Right lobe of liver (tissue), 6 donors: ENCODE measurements at regions not wholly inside any gene's neighbourhood (a gene's known extent, or its start where the extent isn't known, plus 50 kb on each side); places are given as distances from the start of the nearest gene placed in this dataset.

ENCODE experiments used
- ATAC-seq, 4 donors: fragments of 200-7000 bp; cut with Tn5 transposase; one replicate each; pipeline ENCODE4 v1.9.1; 2020; ENCODE audit warnings: mild to moderate bottlenecking in 4 of 4, moderate library complexity in 4 of 4
- DNase-seq, 3 donors: peaks; one replicate each; pipeline ENCODE4 v3.0.0-alpha.2; 2020
- H3K27ac ChIP-seq, 3 donors: fragments of 200-600 bp; one replicate each; pipeline ENCODE4 v1.8.0; 2022
- H3K27me3 ChIP-seq, 2 donors: fragments of 200-600 bp; one replicate each; pipeline ENCODE4 v1.8.0; 2022
- H3K36me3 ChIP-seq, 4 donors: fragments of 200-600 bp; sonication (generic) in 1 of 4; one replicate each; pipeline versions ENCODE4 v1.5.1 to v1.8.0; 2017 to 2022; ENCODE audit warnings: control low read depth in 1 of 4
- H3K4me1 ChIP-seq, 4 donors: fragments of 200-600 bp; sonication (generic) in 1 of 4; one replicate each; pipeline versions ENCODE4 v1.5.1 to v1.8.0; 2017 to 2022; ENCODE audit warnings: control low read depth in 1 of 4
- H3K4me3 ChIP-seq, 3 donors: fragments of 200-600 bp; one replicate each; pipeline ENCODE4 v1.8.0; 2022
- H3K9me3 ChIP-seq, 4 donors: fragments of 200-600 bp; sonication (generic) in 1 of 4; one replicate each; pipeline versions ENCODE4 v1.5.1 to v1.8.0; 2017 to 2022; ENCODE audit warnings: control low read depth in 1 of 4
- CTCF ChIP-seq, 4 donors: fragments of 200-600 bp in 3 of 4; fragments of 450-650 bp in 1 of 4; IDR thresholded peaks; one replicate each; pipeline versions ENCODE4 v1.5.1 to v1.8.0; 2016 to 2022; ENCODE audit warnings: antibody characterized with exemption in 4 of 4, mild to moderate bottlenecking in 2 of 4
- POLR2A ChIP-seq: fragments of 450-650 bp; IDR thresholded peaks from one replicate; pipeline ENCODE4 v1.6.1; 2017; ENCODE audit warnings: antibody characterized with exemption, mild to moderate bottlenecking
- WGBS: methylation state at CpG from one replicate; pipeline ENCODE4 v1.1.6; 2018; ENCODE audit warnings: low coverage, low lambda C conversion rate; ENCODE audit not compliant: insufficient coverage; ENCODE audit errors: missing lambda C conversion rate; 5-methylcytosine and 5-hydroxymethylcytosine counted together
- intact Hi-C, 2 donors: fragments of 100-400 bp; cut with DNase I; formaldehyde crosslinking; loops; one replicate each; pipeline versions ENCODE4 v1.11.2 to v1.14.1; 2022
- donor health status: DM: no; HTN: yes; CAD: no.
- donor health status: DM: no; HTN: no; CAD: no.
- donor health status: DM: no; HTN: no; CAD: no.
- donor health status: DM: no; HTN: yes; CAD: no.
- donor health status: DM: no; HTN: yes; CAD: no.

- no peak for TF ChIP-seq CTCF (IDR thresholded peaks at IDR 0.05)
- no peak for TF ChIP-seq POLR2A
- no peak overlapping the region for H3K4me3 ChIP-seq
- no peaks in the 10 kb centered on the region for H3K9me3 ChIP-seq
- H3K27ac ChIP-seq: no peak overlapping the region
- WGBS: 51% methylated on average over 4 of the region's 7 CpGs
- intact Hi-C loops: no loop called here
- ATAC-seq: no peak
- no peak for DNase-seq
- no peaks in the 10 kb centered on the region for H3K4me1 ChIP-seq
- no peaks in the 10 kb centered on the region for H3K36me3 ChIP-seq
- no peaks in the 10 kb centered on the region for H3K27me3 ChIP-seq
Observed at GRCh38 chr3:56884387-56884786, 82.6 kb upstream of the ARHGEF3 start.

- Histone ChIP-seq H3K27ac (no peak overlapping the region), H3K9me3 (no peaks in the 10 kb centered on the region), H3K4me1 (no peaks in the 10 kb centered on the region), H3K27me3 (no peaks in the 10 kb centered on the region), H3K4me3 (no peak overlapping the region), H3K36me3 (no peaks in the 10 kb centered on the region)
- no peak for ATAC-seq
- DNase-seq: no peak
- TF ChIP-seq CTCF (IDR thresholded peaks at IDR 0.05) (no peak), POLR2A (no peak)
- intact Hi-C loops: no loop called here
Observed at GRCh38 chr3:56883828-56884227, 82.1 kb upstream of the ARHGEF3 start.

- no peak for DNase-seq
- no peak for TF ChIP-seq POLR2A
- TF ChIP-seq CTCF (IDR thresholded peaks at IDR 0.05): no peak
- no peak for ATAC-seq
Observed at GRCh38 chr3:56882896-56883295, 81.1 kb upstream of the ARHGEF3 start.

GRCh38 chr3:56881841-56882240, 80.1 kb upstream of the ARHGEF3 start:
- intact Hi-C loops: no loop called here
- ATAC-seq: no peak
- 69% methylated on average over 2 of the region's 2 CpGs for WGBS

More at GRCh38 chr3:56882896-56883295, 81.1 kb upstream of the ARHGEF3 start:
- intact Hi-C loops: no loop called here
- Histone ChIP-seq H3K4me3 (no peak overlapping the region), H3K36me3 (no peaks in the 10 kb centered on the region), H3K9me3 (no peaks in the 10 kb centered on the region), H3K27me3 (no peaks in the 10 kb centered on the region), H3K4me1 (no peaks in the 10 kb centered on the region), H3K27ac (no peak overlapping the region)

More at GRCh38 chr3:56881841-56882240, 80.1 kb upstream of the ARHGEF3 start:
- no peak for DNase-seq
- no peak for TF ChIP-seq CTCF (IDR thresholded peaks at IDR 0.05)
- TF ChIP-seq POLR2A: no peak
- Histone ChIP-seq H3K27me3 (no peaks in the 10 kb centered on the region), H3K27ac (no peak overlapping the region), H3K36me3 (no peaks in the 10 kb centered on the region), H3K9me3 (no peaks in the 10 kb centered on the region), H3K4me3 (no peak overlapping the region), H3K4me1 (no peaks in the 10 kb centered on the region)
